Dendritic cell treated with granulocyte-macrophage colony-stimulating factor and Interleukin-4, amounts not matched to agents 40 ng/mL and 50 ng/mL, for 4 days (primary cell): ENCODE measurements at regions not wholly inside any gene's neighbourhood (a gene's known extent, or its start where the extent isn't known, plus 50 kb on each side); places are given as distances from the start of the nearest gene placed in this dataset.
"Not testable (repeated sequence)": the region's sequence is repeated elsewhere in the genome, so short reads cannot be mapped to it uniquely, and the experiment has no call there.

ENCODE experiments used
- H3K27ac Mint-ChIP-seq: one replicate; pipeline ENCODE4 v1.8.0; 2022; ENCODE audit warnings: mild to moderate bottlenecking, mixed read lengths
- H3K27me3 Mint-ChIP-seq: one replicate; pipeline ENCODE4 v1.8.0; 2022; ENCODE audit warnings: mild to moderate bottlenecking, mixed read lengths
- H3K36me3 Mint-ChIP-seq: one replicate; pipeline ENCODE4 v1.8.0; 2022; ENCODE audit warnings: low read depth, mixed read lengths
- H3K4me1 Mint-ChIP-seq: one replicate; pipeline ENCODE4 v1.8.0; 2022; ENCODE audit warnings: low read depth, mixed read lengths
- H3K4me3 Mint-ChIP-seq: one replicate; pipeline ENCODE4 v1.8.0; 2022; ENCODE audit warnings: mild to moderate bottlenecking, moderate library complexity, mixed read lengths
- H3K9me3 Mint-ChIP-seq: one replicate; pipeline ENCODE4 v1.8.0; 2022; ENCODE audit warnings: mixed read lengths
- intact Hi-C: fragments of 100-400 bp; cut with micrococcal nuclease; formaldehyde crosslinking; loops from one replicate; pipeline ENCODE4 v1.15.0; 2022

GRCh38 chr11:100409267-100409666 lies 277.8 kb upstream of the ARHGAP42 start:
- intact Hi-C loops, H3K4me3 Mint-ChIP-seq, H3K4me1 Mint-ChIP-seq, H3K36me3 Mint-ChIP-seq, H3K27me3 Mint-ChIP-seq, H3K27ac Mint-ChIP-seq: not testable (repeated sequence)
- H3K9me3 Mint-ChIP-seq: peaks cover 44% of the 10 kb centered on the region

GRCh38 chr11:100419518-100419917 lies 267.6 kb upstream of the ARHGAP42 start:
- intact Hi-C loops: no loop called here
- H3K27me3 Mint-ChIP-seq: no peaks in the 10 kb centered on the region
- no peaks in the 10 kb centered on the region for H3K4me1 Mint-ChIP-seq
- H3K9me3 Mint-ChIP-seq: peaks cover 63% of the 10 kb centered on the region
- no peak overlapping the region for H3K27ac Mint-ChIP-seq
- H3K4me3 Mint-ChIP-seq: no peak overlapping the region
- no peaks in the 10 kb centered on the region for H3K36me3 Mint-ChIP-seq

- intact Hi-C loops: no loop called here
- Mint-ChIP-seq H3K27me3 (no peaks in the 10 kb centered on the region), H3K9me3 (peaks cover 10% of the 10 kb centered on the region), H3K4me3 (no peak overlapping the region), H3K27ac (no peak overlapping the region), H3K36me3 (no peaks in the 10 kb centered on the region), H3K4me1 (no peaks in the 10 kb centered on the region)
Observed at GRCh38 chr11:100434821-100435641, 252.1 kb upstream of the ARHGAP42 start.

- peaks cover 18% of the 10 kb centered on the region for H3K9me3 Mint-ChIP-seq
Observed at GRCh38 chr11:100438376-100438775, 248.7 kb upstream of the ARHGAP42 start.

GRCh38 chr11:100441086-100441485 lies 246.0 kb upstream of the ARHGAP42 start:
- no peaks in the 10 kb centered on the region for H3K27me3 Mint-ChIP-seq
- no peak overlapping the region for H3K27ac Mint-ChIP-seq
- no peak overlapping the region for H3K4me3 Mint-ChIP-seq
- H3K36me3 Mint-ChIP-seq: no peaks in the 10 kb centered on the region
- H3K4me1 Mint-ChIP-seq: no peaks in the 10 kb centered on the region
- intact Hi-C loops: no loop called here
- peaks cover 12% of the 10 kb centered on the region for H3K9me3 Mint-ChIP-seq

More at GRCh38 chr11:100438376-100438775, 248.7 kb upstream of the ARHGAP42 start:
- Mint-ChIP-seq H3K4me3 (no peak overlapping the region), H3K4me1 (no peaks in the 10 kb centered on the region), H3K36me3 (no peaks in the 10 kb centered on the region), H3K27ac (no peak overlapping the region), H3K27me3 (no peaks in the 10 kb centered on the region)
- intact Hi-C loops: no loop called here

GRCh38 chr11:100442017-100442416 lies 245.1 kb upstream of the ARHGAP42 start:
- Mint-ChIP-seq H3K27me3 (no peaks in the 10 kb centered on the region), H3K4me1 (no peaks in the 10 kb centered on the region), H3K36me3 (no peaks in the 10 kb centered on the region), H3K9me3 (peaks cover 22% of the 10 kb centered on the region), H3K4me3 (no peak overlapping the region), H3K27ac (no peak overlapping the region)
- intact Hi-C loops: no loop called here

GRCh38 chr11:100445231-100445735 lies 241.8 kb upstream of the ARHGAP42 start:
- peaks cover 39% of the 10 kb centered on the region for H3K9me3 Mint-ChIP-seq
- no peaks in the 10 kb centered on the region for H3K27me3 Mint-ChIP-seq
- no peaks in the 10 kb centered on the region for H3K4me1 Mint-ChIP-seq
- intact Hi-C loops: no loop called here
- H3K36me3 Mint-ChIP-seq: no peaks in the 10 kb centered on the region
- H3K27ac Mint-ChIP-seq: no peak overlapping the region
- no peak overlapping the region for H3K4me3 Mint-ChIP-seq

- H3K27ac Mint-ChIP-seq, H3K27me3 Mint-ChIP-seq, H3K4me1 Mint-ChIP-seq, H3K4me3 Mint-ChIP-seq, H3K36me3 Mint-ChIP-seq, intact Hi-C loops: not testable (repeated sequence)
- peaks cover 29% of the 10 kb centered on the region for H3K9me3 Mint-ChIP-seq
Observed at GRCh38 chr11:100451801-100452460, 235.2 kb upstream of the ARHGAP42 start.

- intact Hi-C loops: no loop called here
- H3K27ac Mint-ChIP-seq: no peak overlapping the region
- no peaks in the 10 kb centered on the region for H3K4me1 Mint-ChIP-seq
Observed at GRCh38 chr11:100459811-100460210, 227.3 kb upstream of the ARHGAP42 start.

GRCh38 chr11:100460426-100460825 lies 226.7 kb upstream of the ARHGAP42 start:
- H3K27ac Mint-ChIP-seq: no peak overlapping the region

More at GRCh38 chr11:100459811-100460210, 227.3 kb upstream of the ARHGAP42 start:
- Mint-ChIP-seq H3K27me3 (no peaks in the 10 kb centered on the region), H3K4me3 (no peak overlapping the region), H3K36me3 (no peaks in the 10 kb centered on the region), H3K9me3 (peaks cover 13% of the 10 kb centered on the region)

GRCh38 chr11:100467821-100468508 lies 219.1 kb upstream of the ARHGAP42 start:
- H3K4me1 Mint-ChIP-seq: no peaks in the 10 kb centered on the region
- no peak overlapping the region for H3K27ac Mint-ChIP-seq
- no peaks in the 10 kb centered on the region for H3K27me3 Mint-ChIP-seq
- no peaks in the 10 kb centered on the region for H3K36me3 Mint-ChIP-seq
- intact Hi-C loops: no loop called here
- H3K4me3 Mint-ChIP-seq: no peak overlapping the region
- H3K9me3 Mint-ChIP-seq: peaks cover 35% of the 10 kb centered on the region

More at GRCh38 chr11:100460426-100460825, 226.7 kb upstream of the ARHGAP42 start:
- no peak overlapping the region for H3K4me3 Mint-ChIP-seq
- intact Hi-C loops: no loop called here
- no peaks in the 10 kb centered on the region for H3K4me1 Mint-ChIP-seq
- H3K9me3 Mint-ChIP-seq: peaks cover 13% of the 10 kb centered on the region
- no peaks in the 10 kb centered on the region for H3K36me3 Mint-ChIP-seq
- no peaks in the 10 kb centered on the region for H3K27me3 Mint-ChIP-seq

GRCh38 chr11:100469835-100470234 lies 217.3 kb upstream of the ARHGAP42 start:
- Mint-ChIP-seq H3K27ac (no peak overlapping the region), H3K4me1 (no peaks in the 10 kb centered on the region), H3K4me3 (no peak overlapping the region), H3K36me3 (no peaks in the 10 kb centered on the region), H3K9me3 (peaks cover 38% of the 10 kb centered on the region), H3K27me3 (no peaks in the 10 kb centered on the region)
- intact Hi-C loops: no loop called here

GRCh38 chr11:100472727-100473389 lies 214.2 kb upstream of the ARHGAP42 start:
- peaks cover 25% of the 10 kb centered on the region for H3K9me3 Mint-ChIP-seq
- no peaks in the 10 kb centered on the region for H3K36me3 Mint-ChIP-seq
- H3K4me3 Mint-ChIP-seq: no peak overlapping the region
- no peaks in the 10 kb centered on the region for H3K4me1 Mint-ChIP-seq
- intact Hi-C loops: no loop called here
- no peaks in the 10 kb centered on the region for H3K27me3 Mint-ChIP-seq
- H3K27ac Mint-ChIP-seq: no peak overlapping the region
